ENCODE measurements at regions not wholly inside any gene's neighbourhood (a gene's known extent, or its start where the extent isn't known, plus 50 kb on each side); places are given as distances from the start of the nearest gene placed in this dataset.

DNA sequence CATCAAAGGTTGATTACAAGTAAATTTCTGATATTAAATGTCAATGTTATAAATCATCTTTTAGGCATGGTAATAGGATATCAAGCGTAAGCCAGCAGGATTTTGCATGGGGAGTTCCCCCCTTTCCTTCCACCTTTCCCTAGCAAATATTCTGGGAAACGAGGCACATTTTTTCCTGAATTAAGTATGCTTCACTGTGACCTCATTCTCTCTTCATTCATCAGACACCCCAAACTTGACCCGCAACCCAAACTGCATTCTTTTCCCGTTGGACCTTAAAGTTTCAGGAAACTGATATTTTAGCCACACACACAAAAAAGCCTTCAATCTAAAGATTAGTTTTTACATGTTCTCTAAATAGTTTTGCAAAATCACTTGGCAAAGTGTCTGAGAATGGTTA lies 214.5 kb upstream of the CTAGE1 start:
- Histone ChIP-seq H3K4me1 (ENCODE audit: control insufficient read depth, insufficient read depth, low read length) (no peaks in the 10 kb centered on the region), H3K27me3 (replicated peaks in 1 of 2; ENCODE audit: control insufficient read depth in 2 of 2, insufficient read depth in 2 of 2, low read length in 1 of 2) (no peaks in the 10 kb centered on the region), H2AFZ (ENCODE audit: control insufficient read depth, low read depth, low read length) (no peak overlapping the region), H3K79me2 (ENCODE audit: control insufficient read depth, insufficient read depth, low read length) (no peaks in the 10 kb centered on the region), H3K27ac (ENCODE audit: control insufficient read depth, insufficient read depth) (no peak overlapping the region), H3K36me3 (ENCODE audit: control insufficient read depth in 2 of 2, insufficient read depth in 2 of 2, low read length in 1 of 2) (no peaks in the 10 kb centered on the region), H3K9ac (ENCODE audit: control insufficient read depth, insufficient read depth, low read length) (no peak overlapping the region), H3K9me3 (replicated peaks; ENCODE audit: control insufficient read depth, insufficient read depth, low read length) (no peaks in the 10 kb centered on the region), H3K4me3 (no peak overlapping the region), H3K4me2 (ENCODE audit: control insufficient read depth, insufficient read depth) (no peak overlapping the region), H4K20me1 (ENCODE audit: control insufficient read depth, insufficient read depth) (no peaks in the 10 kb centered on the region)
- no peak for DNase-seq (ENCODE audit: low read depth, low spot score)
- no peak for FAIRE-seq
- CTCF ChIA-PET = no interaction called here
- in situ Hi-C loops (cut with MboI) (no loop called here), intact Hi-C loops (cut with micrococcal nuclease; ENCODE audit: unreplicated experiment) (no loop called here)
- ATAC-seq = no peak
- SMC1A ChIA-PET (ENCODE audit: uncharacterized antibody, unreplicated experiment) = no interaction called here
- RAD21 ChIA-PET (ENCODE audit: unreplicated experiment) = no interaction called here
- POLR2A ChIA-PET = no interaction called here
- WGBS (ENCODE audit: insufficient coverage, insufficient replicate concordance, low lambda C conversion rate, missing lambda C conversion rate) = 40% methylated on average over 4 of the region's 4 CpGs
- no TSS peak for BruUV-seq (replicated peaks)
- TF ChIP-seq NRF1 (conservative IDR thresholded peaks at IDR 0.05; ENCODE audit: low read depth, low read length) (no peak), MYC (IDR thresholded peaks at IDR 0.05; ENCODE audit: insufficient read depth, insufficient read length, insufficient replicate concordance, low read length, severe bottlenecking) (no peak), POLR2AphosphoS2 (IDR thresholded peaks at IDR 0.05; ENCODE audit: low read depth, low read length) (no peak), NFXL1 (IDR thresholded peaks at IDR 0.05; ENCODE audit: borderline replicate concordance) (no peak), FOXM1 (IDR thresholded peaks at IDR 0.05; ENCODE audit: low read depth, low read length) (no peak), NFYB (IDR thresholded peaks at IDR 0.05; ENCODE audit: insufficient read depth, low read depth, low read length) (no peak), NFYA (IDR thresholded peaks at IDR 0.05; ENCODE audit: borderline replicate concordance, low read depth, low read length) (no peak), ZNF274 (IDR thresholded peaks at IDR 0.05; ENCODE audit: insufficient read depth, insufficient read length) (no peak), SUPT20H (IDR thresholded peaks at IDR 0.05; ENCODE audit: borderline replicate concordance, control insufficient read depth, low read depth, low read length) (no peak), STAT3 (IDR thresholded peaks at IDR 0.05; ENCODE audit: low read depth, low read length) (no peak), CEBPB (IDR thresholded peaks at IDR 0.05; ENCODE audit: borderline replicate concordance in 1 of 2, low read depth in 2 of 2, low read length in 2 of 2) (no peak), MTA2 (IDR thresholded peaks at IDR 0.05; ENCODE audit: low read depth) (no peak)
- TF ChIP-seq, protein P1, sequence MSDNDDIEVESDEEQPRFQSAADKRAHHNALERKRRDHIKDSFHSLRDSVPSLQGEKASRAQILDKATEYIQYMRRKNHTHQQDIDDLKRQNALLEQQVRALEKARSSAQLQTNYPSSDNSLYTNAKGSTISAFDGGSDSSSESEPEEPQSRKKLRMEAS (IDR thresholded peaks at IDR 0.05; ENCODE audit: low read depth, low read length) = no peak
- TF ChIP-seq, protein P2, sequence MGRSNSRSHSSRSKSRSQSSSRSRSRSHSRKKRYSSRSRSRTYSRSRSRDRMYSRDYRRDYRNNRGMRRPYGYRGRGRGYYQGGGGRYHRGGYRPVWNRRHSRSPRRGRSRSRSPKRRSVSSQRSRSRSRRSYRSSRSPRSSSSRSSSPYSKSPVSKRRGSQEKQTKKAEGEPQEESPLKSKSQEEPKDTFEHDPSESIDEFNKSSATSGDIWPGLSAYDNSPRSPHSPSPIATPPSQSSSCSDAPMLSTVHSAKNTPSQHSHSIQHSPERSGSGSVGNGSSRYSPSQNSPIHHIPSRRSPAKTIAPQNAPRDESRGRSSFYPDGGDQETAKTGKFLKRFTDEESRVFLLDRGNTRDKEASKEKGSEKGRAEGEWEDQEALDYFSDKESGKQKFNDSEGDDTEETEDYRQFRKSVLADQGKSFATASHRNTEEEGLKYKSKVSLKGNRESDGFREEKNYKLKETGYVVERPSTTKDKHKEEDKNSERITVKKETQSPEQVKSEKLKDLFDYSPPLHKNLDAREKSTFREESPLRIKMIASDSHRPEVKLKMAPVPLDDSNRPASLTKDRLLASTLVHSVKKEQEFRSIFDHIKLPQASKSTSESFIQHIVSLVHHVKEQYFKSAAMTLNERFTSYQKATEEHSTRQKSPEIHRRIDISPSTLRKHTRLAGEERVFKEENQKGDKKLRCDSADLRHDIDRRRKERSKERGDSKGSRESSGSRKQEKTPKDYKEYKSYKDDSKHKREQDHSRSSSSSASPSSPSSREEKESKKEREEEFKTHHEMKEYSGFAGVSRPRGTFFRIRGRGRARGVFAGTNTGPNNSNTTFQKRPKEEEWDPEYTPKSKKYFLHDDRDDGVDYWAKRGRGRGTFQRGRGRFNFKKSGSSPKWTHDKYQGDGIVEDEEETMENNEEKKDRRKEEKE (IDR thresholded peaks at IDR 0.05) = no peak

All from GM12878 (cell line).